H1 (cell line): ENCODE measurements at regions not wholly inside any gene's neighbourhood (a gene's known extent, or its start where the extent isn't known, plus 50 kb on each side); places are given as distances from the start of the nearest gene placed in this dataset.

Source experiments
- CTCF ChIP-seq, 3 experiments: IDR thresholded peaks; 1 replicate in 2 of 3; 2 replicates in 1 of 3; pipeline versions ENCODE4 v1.5.1 to v1.6.1; 2011; ENCODE audit warnings: low read length in 3 of 3, mild to moderate bottlenecking in 3 of 3, inconsistent platforms in 2 of 3, low read depth in 1 of 3, moderate library complexity in 1 of 3; ENCODE audit not compliant: insufficient read depth in 1 of 3; ENCODE audit errors: control extremely low read depth in 1 of 3
- POLR2AphosphoS5 ChIP-seq: IDR thresholded peaks from 2 replicates; pipeline ENCODE4 v1.6.1; 2011; ENCODE audit warnings: low read depth, low read length
- RFX5 ChIP-seq: IDR thresholded peaks from 2 replicates; pipeline ENCODE4 v1.6.1; 2011; ENCODE audit warnings: low read depth, low read length, improper control_type of control experiment, borderline replicate concordance
- TAF1 ChIP-seq: IDR thresholded peaks from 2 replicates; pipeline ENCODE4 v1.6.1; 2011; ENCODE audit warnings: mild to moderate bottlenecking, low read depth, low read length
- YY1 ChIP-seq: IDR thresholded peaks from 2 replicates; pipeline ENCODE4 v1.6.1; 2011; ENCODE audit warnings: low read depth, mild to moderate bottlenecking, low read length

GRCh38 chr2:220309215-220309614 is 681.8 kb downstream of the SLC4A3 start:
- TF ChIP-seq TAF1, result no peak
- no peak for TF ChIP-seq CTCF (IDR thresholded peaks at IDR 0.05; ENCODE audit: control extremely low read depth in 1 of 3, insufficient read depth in 1 of 3, low read depth in 1 of 3, low read length in 3 of 3)
- no peak for TF ChIP-seq RFX5
- TF ChIP-seq POLR2AphosphoS5, result no peak
- TF ChIP-seq YY1, result no peak
